Muscle of leg (tissue), 3 donors: ENCODE measurements at regions not wholly inside any gene's neighbourhood (a gene's known extent, or its start where the extent isn't known, plus 50 kb on each side); places are given as distances from the start of the nearest gene placed in this dataset.
"Not testable (repeated sequence)": the region's sequence is repeated elsewhere in the genome, so short reads cannot be mapped to it uniquely, and the experiment has no call there.

ENCODE experiments used
- DNase-seq: peaks from one replicate; pipeline ENCODE4 v3.0.0; 2013
- H3K27ac ChIP-seq: one replicate; pipeline ENCODE4 v1.5.1; 2013; ENCODE audit warnings: mild to moderate bottlenecking, low read length, control low read depth
- H3K27me3 ChIP-seq: one replicate; pipeline ENCODE4 v1.6.1; 2013; ENCODE audit warnings: low read length; ENCODE audit not compliant: control insufficient read depth, insufficient read depth
- H3K36me3 ChIP-seq: one replicate; pipeline ENCODE4 v1.6.1; 2013; ENCODE audit warnings: low read length; ENCODE audit not compliant: control insufficient read depth, insufficient read depth
- H3K4me1 ChIP-seq: one replicate; pipeline ENCODE4 v1.6.1; 2013; ENCODE audit warnings: low read length; ENCODE audit not compliant: control insufficient read depth, insufficient read depth
- H3K4me3 ChIP-seq: one replicate; pipeline ENCODE4 v1.5.1; 2013; ENCODE audit warnings: low read length, control low read depth
- H3K9me3 ChIP-seq: replicated peaks from 2 replicates; pipeline ENCODE4 v1.6.1; 2013; ENCODE audit warnings: low read depth, low read length; ENCODE audit not compliant: control insufficient read depth
- WGBS: methylation state at CpG from one replicate; pipeline ENCODE4 v1.1.5; 2013; ENCODE audit warnings: missing lambda C conversion rate; ENCODE audit not compliant: insufficient coverage; 5-methylcytosine and 5-hydroxymethylcytosine counted together

DNA sequence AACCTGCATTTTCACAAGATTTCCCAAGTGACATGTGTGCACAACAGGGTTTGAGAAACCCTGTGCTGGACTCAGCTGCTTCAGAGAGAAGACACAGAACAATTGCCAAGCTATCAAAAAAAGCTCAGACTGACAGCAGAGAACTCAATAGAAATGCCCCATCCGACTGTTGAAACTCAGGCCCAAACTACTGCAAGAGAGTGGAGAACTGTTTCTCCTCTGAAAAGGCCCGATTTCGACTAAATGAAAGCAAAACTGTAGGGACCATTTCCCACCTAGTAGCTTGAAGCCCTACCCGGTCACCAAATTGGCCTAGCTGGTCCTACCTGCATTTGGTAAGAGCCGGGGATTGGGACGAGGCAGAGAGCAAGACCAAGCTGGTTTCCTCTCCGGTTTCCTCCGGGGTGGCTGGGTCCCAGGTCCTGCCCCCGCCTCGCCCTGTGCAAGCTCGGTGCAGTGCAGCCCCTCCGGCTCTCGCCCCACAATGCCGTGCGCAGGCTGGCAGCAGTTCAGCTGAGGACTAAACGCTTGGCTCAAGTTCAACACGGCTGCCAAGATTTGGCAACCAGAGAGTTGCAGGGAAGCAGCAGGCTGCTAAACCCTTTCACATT is 1180.6 kb downstream of the VRK1 start:
- peak overlapping the region; percentile 37 for H3K4me3 ChIP-seq
- H3K4me1 ChIP-seq = peaks cover 28% of the 10 kb centered on the region
- peak overlapping the region; percentile 84 for H3K27ac ChIP-seq

DNA sequence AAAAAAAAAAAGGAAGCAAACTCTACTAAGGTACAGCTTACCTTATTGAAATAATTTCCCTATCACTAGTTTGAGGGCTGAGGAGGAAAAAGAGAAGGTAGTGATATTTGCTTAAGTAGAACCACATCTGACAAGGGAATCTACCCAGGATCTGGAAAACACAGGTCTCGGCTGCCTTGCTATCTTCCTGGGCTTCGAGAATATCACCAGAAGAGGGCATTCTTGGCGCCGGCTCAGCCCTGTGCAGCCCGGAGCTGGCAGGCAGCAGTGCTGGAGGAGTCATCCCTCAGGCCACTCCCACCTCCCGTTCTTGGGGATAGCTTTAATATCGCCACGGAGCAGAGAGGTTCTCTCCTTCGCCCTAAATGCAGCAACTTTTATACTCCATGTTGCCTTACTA is 1181.2 kb downstream of the VRK1 start:
- 2% methylated on average over 8 of the region's 9 CpGs for WGBS
- H3K27me3 ChIP-seq = no peaks in the 10 kb centered on the region
- H3K4me1 ChIP-seq = peaks cover 28% of the 10 kb centered on the region
- no peaks in the 10 kb centered on the region for H3K9me3 ChIP-seq
- H3K27ac ChIP-seq = peak overlapping the region; percentile 68
- peak overlapping the region; percentile 11 for H3K4me3 ChIP-seq
- H3K36me3 ChIP-seq = no peaks in the 10 kb centered on the region
- peak; percentile 76 for DNase-seq

More for the DNA sequence above, 1180.6 kb downstream of the VRK1 start:
- Histone ChIP-seq H3K9me3 (no peaks in the 10 kb centered on the region), H3K36me3 (no peaks in the 10 kb centered on the region), H3K27me3 (no peaks in the 10 kb centered on the region)
- DNase-seq = peak; percentile 89
- 34% methylated on average over 16 of the region's 17 CpGs for WGBS

DNA sequence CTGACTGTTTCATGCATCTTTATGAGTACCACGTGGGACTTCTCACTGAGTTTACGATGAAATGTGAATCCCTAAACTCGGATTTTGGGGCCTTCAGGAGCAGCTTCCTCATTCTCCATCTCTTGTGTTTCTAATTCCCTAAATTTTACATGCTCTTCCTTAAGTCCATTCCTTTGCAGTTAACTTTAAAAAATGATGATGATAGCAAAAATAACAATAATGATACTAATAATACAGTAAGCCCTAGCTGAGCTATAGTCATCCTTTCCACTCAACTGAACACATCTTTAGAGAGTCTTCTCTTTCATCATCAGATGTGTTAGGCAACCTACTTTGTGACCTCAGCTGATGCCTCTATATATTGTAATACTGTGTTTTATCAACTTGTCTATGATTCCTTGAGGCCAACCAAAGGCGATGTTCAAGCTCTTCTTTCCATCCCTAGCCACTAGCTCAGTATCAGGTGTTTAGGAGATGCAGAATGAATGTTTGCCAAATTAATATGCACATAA is 1196.4 kb downstream of the VRK1 start:
- no peak overlapping the region for H3K27ac ChIP-seq

DNA sequence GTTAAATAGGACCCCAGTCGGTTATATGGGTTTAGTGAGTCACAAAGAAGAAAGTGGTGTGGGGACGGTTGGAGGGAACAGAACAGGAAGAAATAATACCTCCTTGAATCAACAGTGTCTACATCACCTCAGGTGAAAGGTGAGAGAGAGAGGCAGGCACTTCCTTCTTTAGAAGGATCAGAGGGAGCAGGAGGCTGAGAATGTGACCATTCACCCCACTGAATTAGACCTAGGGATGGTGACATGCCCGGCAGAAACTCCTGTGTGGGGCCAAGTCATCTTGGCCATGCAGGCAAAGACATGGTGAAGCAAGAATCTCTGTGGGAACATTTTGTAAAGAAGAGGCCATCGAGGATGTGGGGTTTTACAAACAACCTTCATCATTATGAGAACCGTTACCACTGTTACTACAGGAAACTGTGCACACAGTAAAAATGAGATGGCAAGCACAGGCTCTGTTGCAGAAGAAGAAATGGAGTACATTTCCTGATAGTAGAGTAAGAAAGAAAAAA is 1196.9 kb downstream of the VRK1 start:
- Histone ChIP-seq H3K4me1 (no peaks in the 10 kb centered on the region), H3K36me3 (no peaks in the 10 kb centered on the region), H3K27ac (no peak overlapping the region), H3K4me3 (no peak overlapping the region), H3K9me3 (no peaks in the 10 kb centered on the region), H3K27me3 (no peaks in the 10 kb centered on the region)
- WGBS = no CpG with 5 or more reads among the region's 5 CpGs
- DNase-seq = no peak

More for the DNA sequence above, 1196.4 kb downstream of the VRK1 start:
- H3K4me1 ChIP-seq = no peaks in the 10 kb centered on the region
- no peak for DNase-seq
- no peaks in the 10 kb centered on the region for H3K9me3 ChIP-seq
- H3K36me3 ChIP-seq = no peaks in the 10 kb centered on the region
- WGBS = 40% methylated on average over 1 of the region's 4 CpGs
- no peaks in the 10 kb centered on the region for H3K27me3 ChIP-seq
- no peak overlapping the region for H3K4me3 ChIP-seq

DNA sequence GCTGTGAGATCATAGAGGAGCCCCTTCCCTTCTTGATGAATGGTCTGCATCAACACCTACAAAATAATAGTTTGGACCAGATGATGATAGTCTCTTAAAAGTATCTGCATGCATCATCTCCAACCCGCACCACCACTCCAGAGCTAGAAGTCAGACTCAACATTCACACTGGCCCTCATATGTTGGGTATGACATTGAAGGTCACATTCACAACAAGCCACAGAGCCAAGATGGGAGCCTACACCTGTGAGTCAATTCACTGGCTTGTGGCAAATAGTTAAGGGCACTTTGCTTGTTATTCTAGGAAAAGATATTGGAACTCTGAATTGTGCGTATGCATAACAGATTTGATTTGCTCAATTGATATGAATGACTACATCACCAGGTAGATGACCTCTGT is 1197.9 kb downstream of the VRK1 start:
- H3K9me3 ChIP-seq = no peaks in the 10 kb centered on the region
- no peak for DNase-seq
- no CpG with 5 or more reads among the region's 2 CpGs for WGBS
- H3K4me1 ChIP-seq = no peaks in the 10 kb centered on the region
- H3K36me3 ChIP-seq = no peaks in the 10 kb centered on the region
- no peaks in the 10 kb centered on the region for H3K27me3 ChIP-seq
- no peak overlapping the region for H3K27ac ChIP-seq
- no peak overlapping the region for H3K4me3 ChIP-seq

DNA sequence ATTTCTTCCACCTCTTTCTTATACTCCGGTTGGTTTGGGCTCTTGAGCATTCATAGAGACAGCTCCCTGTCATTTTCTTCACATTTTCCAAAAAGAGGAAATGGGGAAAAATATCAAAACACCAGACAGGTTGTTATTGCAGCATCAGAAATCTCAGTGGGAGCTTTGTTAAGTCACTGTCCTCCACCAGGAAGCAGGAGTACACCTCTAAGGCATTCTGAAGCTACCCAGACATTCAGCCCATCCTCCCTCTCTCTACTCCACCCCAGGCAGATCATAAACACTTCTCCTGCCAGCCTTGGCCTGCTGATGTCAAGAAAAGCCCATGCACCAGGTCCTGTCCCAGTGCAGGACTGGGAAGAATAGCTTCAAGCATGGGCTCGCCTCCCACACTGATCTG is 1198.3 kb downstream of the VRK1 start:
- 100% methylated on average over 1 of the region's 2 CpGs for WGBS
- Histone ChIP-seq H3K4me1 (no peaks in the 10 kb centered on the region), H3K36me3 (no peaks in the 10 kb centered on the region), H3K27ac (no peak overlapping the region), H3K27me3 (no peaks in the 10 kb centered on the region), H3K4me3 (no peak overlapping the region), H3K9me3 (no peaks in the 10 kb centered on the region)
- no peak for DNase-seq

DNA sequence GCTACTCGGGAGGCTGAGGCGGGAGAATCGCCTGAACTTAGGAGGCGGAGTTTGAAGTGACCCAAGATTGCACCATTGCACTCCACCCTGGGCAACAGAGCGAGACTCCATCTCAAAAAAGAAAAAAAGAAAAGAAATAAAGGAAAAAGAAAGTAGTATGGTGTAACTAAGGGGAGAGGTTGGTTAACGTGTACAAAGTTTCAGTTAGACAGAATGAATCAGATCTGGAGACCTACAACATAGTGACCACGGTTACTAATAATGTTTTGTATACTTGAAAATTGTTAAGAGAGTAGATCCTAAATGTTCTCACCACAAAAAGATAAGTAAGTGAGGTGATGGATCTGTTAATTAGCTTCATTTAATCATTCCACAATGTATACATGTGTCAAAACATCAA is 1208.8 kb downstream of the VRK1 start:
- H3K27me3 ChIP-seq = no peaks in the 10 kb centered on the region
- DNase-seq = no peak
- H3K4me1 ChIP-seq = no peaks in the 10 kb centered on the region
- H3K36me3 ChIP-seq = no peaks in the 10 kb centered on the region
- H3K27ac ChIP-seq = no peak overlapping the region
- no peak overlapping the region for H3K4me3 ChIP-seq
- H3K9me3 ChIP-seq = no peaks in the 10 kb centered on the region
- WGBS = 100% methylated on average over 2 of the region's 7 CpGs

DNA sequence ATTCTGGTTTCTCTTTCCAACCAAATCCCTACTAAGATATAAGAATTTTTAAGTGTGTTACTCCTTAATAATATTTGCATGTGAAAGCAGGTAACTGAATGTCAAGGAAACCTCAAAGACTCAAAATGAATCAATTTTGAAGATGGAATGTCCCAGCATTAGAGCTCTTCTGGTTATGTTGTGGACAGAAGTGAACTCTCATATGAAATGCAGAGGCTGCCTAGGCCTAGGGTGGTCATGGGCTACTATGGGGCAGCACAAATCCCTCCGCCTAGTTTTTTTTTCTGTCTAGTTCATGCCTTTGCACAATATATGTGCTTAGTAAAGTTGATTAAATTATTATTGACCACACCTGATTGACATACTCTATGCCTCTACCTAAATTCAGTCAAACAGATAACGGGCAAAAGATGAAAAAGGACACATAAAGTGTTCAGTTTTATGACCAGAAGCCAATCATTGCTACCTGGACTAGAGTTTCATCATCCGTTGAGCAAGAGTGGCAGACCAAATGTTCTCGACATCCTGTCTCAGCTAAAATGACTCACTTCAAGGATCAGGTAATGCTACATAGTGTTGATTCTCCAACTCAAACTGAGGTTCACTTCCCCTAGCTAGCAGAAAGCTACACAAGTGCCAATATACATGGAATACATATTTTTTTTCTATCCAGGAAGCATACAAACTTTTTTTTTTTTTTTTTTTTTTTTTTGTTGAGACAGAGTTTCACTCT is 1211.4 kb downstream of the VRK1 start:
- no peak overlapping the region for H3K4me3 ChIP-seq
- WGBS = 95% methylated on average over 2 of the region's 4 CpGs
- H3K27me3 ChIP-seq = no peaks in the 10 kb centered on the region
- no peaks in the 10 kb centered on the region for H3K4me1 ChIP-seq
- H3K9me3 ChIP-seq = no peaks in the 10 kb centered on the region
- no peak for DNase-seq
- H3K27ac ChIP-seq = no peak overlapping the region
- no peaks in the 10 kb centered on the region for H3K36me3 ChIP-seq

DNA sequence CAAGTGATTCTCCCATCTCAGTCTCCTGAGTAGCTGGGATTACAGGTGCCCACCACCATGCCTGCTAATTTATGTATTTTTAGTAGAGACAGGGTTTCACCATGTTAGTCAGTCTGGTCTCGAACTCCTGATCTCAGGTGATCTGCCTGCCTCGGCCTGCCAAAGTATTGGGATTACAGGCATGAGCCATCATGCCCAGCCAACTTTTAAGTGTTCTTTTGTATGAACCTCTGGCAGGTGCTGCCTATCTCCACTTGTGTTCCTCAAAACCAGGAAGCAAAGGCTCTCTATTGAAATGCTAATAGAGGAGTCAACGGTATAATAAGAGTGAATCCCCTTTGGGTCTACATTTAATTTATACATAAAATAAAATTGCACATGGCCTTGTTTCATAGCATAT is 1212.0 kb downstream of the VRK1 start:
- not testable (repeated sequence) for H3K36me3 ChIP-seq, H3K27me3 ChIP-seq, H3K4me3 ChIP-seq, H3K9me3 ChIP-seq, H3K27ac ChIP-seq, H3K4me1 ChIP-seq, DNase-seq
- 80% methylated on average over 2 of the region's 3 CpGs for WGBS

DNA sequence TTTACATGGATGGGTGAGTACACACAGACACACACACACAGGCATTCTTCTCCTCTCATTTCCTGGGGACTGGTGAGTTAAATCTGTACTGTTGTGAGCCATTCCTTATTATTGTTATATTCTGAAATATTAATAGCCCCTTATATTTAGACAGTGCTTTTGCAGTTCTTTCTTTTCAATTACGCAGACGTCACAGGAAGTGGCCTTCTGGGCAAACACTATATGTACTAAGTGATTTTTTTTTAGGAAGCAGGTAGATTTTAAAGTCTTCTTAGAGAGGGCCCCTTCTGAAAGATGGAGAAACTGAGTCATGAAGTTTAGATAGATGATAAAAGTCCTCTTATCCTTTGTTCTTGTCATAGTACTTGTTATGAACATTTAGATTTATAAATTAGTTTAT is 1213.6 kb downstream of the VRK1 start:
- Histone ChIP-seq H3K27me3 (no peaks in the 10 kb centered on the region), H3K9me3 (no peaks in the 10 kb centered on the region), H3K36me3 (no peaks in the 10 kb centered on the region), H3K4me3 (no peak overlapping the region), H3K4me1 (no peaks in the 10 kb centered on the region), H3K27ac (no peak overlapping the region)
- DNase-seq = no peak
- WGBS = no CpG with 5 or more reads among the region's 2 CpGs
